ENCODE measurements at regions not wholly inside any gene's neighbourhood (a gene's known extent, or its start where the extent isn't known, plus 50 kb on each side); places are given as distances from the start of the nearest gene placed in this dataset.
A peak's percentile ranks its signal among the peaks of the same experiment; 100 is the strongest.

DNA sequence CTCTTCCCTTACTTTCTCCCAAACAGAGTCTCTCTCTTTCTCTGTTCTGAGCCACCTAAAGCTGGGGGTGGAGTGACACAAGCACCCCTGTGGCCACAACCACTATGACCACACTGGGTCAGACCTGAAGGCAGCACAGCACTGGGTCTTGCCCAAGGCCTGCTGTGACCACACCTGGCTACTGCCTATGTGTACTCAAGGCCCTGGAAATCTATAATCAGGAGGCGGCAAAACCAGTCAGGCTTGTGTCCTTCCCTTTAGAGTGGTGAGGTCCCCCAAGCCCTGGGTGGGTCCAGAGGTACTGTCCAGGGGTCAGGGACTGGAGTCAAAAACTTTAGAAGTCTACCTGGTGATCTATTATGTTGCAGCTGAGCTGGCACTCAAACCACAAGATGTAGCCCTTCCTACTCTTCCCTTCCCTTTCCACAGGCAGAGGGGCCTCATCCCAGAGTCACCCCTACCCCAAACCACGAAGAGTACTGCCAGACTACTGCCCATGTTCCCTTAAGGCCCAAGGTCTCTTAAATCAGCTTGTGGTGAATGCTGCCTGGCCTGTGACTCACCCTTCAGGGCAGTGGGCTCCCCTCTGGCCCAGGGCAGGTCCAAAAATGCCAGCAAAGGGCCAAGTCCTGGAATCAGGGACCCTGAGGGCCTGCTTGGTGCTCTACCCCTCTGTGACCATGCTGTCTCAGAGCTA, 179.8 kb upstream of the DYRK2 start:
- Mint-ChIP-seq H3K27me3 (ENCODE audit: low read depth, poor library complexity) (peaks cover under 1% of the 10 kb centered on the region), H3K27ac (no peak overlapping the region), H3K4me3 (no peak overlapping the region), H3K4me1 (peaks cover 15% of the 10 kb centered on the region), H3K36me3 (ENCODE audit: low read depth) (peaks cover 6% of the 10 kb centered on the region), H3K9me3 (peaks cover 34% of the 10 kb centered on the region)
- TF ChIP-seq, protein P1, sequence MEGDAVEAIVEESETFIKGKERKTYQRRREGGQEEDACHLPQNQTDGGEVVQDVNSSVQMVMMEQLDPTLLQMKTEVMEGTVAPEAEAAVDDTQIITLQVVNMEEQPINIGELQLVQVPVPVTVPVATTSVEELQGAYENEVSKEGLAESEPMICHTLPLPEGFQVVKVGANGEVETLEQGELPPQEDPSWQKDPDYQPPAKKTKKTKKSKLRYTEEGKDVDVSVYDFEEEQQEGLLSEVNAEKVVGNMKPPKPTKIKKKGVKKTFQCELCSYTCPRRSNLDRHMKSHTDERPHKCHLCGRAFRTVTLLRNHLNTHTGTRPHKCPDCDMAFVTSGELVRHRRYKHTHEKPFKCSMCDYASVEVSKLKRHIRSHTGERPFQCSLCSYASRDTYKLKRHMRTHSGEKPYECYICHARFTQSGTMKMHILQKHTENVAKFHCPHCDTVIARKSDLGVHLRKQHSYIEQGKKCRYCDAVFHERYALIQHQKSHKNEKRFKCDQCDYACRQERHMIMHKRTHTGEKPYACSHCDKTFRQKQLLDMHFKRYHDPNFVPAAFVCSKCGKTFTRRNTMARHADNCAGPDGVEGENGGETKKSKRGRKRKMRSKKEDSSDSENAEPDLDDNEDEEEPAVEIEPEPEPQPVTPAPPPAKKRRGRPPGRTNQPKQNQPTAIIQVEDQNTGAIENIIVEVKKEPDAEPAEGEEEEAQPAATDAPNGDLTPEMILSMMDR (IDR thresholded peaks at IDR 0.05): no peak
- DNase-seq: no peak

DNA sequence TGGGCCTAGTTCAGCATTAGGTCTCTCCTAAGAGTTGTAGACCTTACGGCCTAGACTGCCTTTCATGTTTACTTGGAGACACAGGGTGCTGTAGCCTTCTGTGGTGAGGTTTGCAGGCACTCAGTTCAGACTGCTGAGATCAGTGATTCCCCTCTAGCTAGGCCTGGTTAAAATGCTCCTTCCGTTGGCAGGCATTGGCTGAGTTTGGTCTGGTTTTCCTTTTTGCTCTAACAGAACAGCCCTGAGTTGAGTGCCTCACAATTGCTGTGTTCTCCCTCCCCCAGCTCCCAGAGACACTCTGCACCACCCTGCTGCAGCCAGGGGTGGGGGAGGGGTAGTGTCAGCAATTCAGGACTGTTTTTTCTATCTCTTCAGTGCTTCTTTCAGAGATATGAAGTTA, 178.9 kb upstream of the DYRK2 start:
- no peaks in the 10 kb centered on the region for H3K27me3 Mint-ChIP-seq (ENCODE audit: low read depth, poor library complexity)
- peaks cover 34% of the 10 kb centered on the region for H3K9me3 Mint-ChIP-seq
- H3K36me3 Mint-ChIP-seq (ENCODE audit: low read depth): peaks cover 6% of the 10 kb centered on the region
- H3K27ac Mint-ChIP-seq: no peak overlapping the region
- peaks cover 18% of the 10 kb centered on the region for H3K4me1 Mint-ChIP-seq
- no peak overlapping the region for H3K4me3 Mint-ChIP-seq
- DNase-seq: peak; percentile 48
- TF ChIP-seq, protein P1 (IDR thresholded peaks at IDR 0.05): no peak

DNA sequence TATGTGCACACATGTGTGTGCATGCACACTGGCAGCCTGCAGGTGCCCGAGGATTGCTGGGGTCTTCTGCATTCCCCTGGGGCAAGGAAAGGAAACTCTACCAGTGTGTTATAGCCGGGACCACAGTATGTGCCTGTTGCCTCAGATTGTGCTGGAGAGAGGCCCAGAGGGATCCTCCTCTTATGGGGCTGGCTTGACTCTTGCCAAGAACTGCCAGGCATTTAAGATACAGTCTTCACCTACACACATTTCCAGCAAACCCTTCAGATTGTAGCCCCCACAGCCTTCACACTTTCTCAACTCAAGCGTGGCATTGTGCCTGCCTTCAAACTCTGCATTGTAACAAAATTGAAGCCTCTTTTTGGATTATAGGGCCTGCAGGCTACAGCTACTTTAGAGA, 176.7 kb upstream of the DYRK2 start:
- Mint-ChIP-seq H3K27ac (no peak overlapping the region), H3K9me3 (peaks cover 20% of the 10 kb centered on the region), H3K4me3 (no peak overlapping the region), H3K4me1 (peaks cover 19% of the 10 kb centered on the region), H3K27me3 (ENCODE audit: low read depth, poor library complexity) (no peaks in the 10 kb centered on the region), H3K36me3 (ENCODE audit: low read depth) (peaks cover 6% of the 10 kb centered on the region)
- TF ChIP-seq, protein P1 (IDR thresholded peaks at IDR 0.05): no peak
- DNase-seq: no peak

DNA sequence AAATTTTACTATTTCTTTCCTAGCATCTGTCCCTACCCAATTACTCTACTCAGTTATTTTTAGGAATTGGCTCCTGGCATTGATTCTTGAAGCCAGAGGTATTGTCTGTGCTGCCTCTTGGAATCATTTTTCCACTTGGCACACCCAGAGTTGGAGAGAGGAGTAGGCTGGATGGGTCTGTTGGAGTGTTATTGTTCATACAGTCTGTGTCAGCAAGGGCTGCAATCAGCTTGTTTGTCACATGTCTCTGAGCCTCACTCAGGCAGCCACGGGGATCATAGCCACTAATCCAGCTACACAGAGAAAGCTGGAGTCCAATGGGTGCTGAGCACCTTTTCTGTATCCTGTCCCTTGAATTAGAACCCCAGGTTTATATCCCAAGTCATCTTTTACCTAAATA, 176.0 kb upstream of the DYRK2 start:
- peaks cover 2% of the 10 kb centered on the region for H3K36me3 Mint-ChIP-seq (ENCODE audit: low read depth)
- no peak overlapping the region for H3K4me3 Mint-ChIP-seq
- DNase-seq: no peak
- H3K27me3 Mint-ChIP-seq (ENCODE audit: low read depth, poor library complexity): no peaks in the 10 kb centered on the region
- peaks cover 20% of the 10 kb centered on the region for H3K4me1 Mint-ChIP-seq
- H3K9me3 Mint-ChIP-seq: peaks cover 13% of the 10 kb centered on the region
- TF ChIP-seq, protein P1 (IDR thresholded peaks at IDR 0.05): no peak
- no peak overlapping the region for H3K27ac Mint-ChIP-seq

DNA sequence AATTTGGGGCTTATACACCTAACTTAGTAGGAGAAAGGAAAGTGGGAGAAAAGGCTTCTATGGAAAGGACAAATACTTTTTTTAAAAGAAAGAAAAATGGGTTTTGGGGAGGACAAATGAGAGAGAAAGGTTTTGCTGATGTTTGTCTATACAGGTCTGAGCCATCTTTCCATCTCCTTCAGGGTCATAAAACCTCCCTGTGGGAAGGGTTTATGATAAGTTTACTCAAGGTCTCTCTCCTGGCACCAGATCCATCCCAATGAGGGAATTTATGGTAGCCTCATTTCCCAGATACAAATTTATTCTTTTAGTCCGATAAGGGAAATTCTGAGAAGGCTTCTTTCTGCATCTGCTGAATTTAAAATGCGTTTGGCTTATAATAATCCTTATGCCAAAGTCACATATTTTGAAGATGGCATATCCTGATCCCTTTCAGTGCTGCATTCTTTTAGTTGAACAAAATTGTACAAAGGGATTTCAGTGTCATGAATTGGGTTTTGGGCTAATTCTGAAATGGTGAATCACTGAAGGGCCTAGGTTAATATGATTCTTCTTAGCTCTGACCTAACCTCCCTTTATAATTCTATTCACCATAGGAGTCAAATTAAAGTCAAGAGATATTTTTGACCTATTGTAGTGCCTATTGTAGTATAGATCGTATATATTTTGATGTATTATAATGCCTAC, 173.5 kb upstream of the DYRK2 start:
- no peaks in the 10 kb centered on the region for H3K36me3 Mint-ChIP-seq (ENCODE audit: low read depth)
- no peak overlapping the region for H3K27ac Mint-ChIP-seq
- H3K4me3 Mint-ChIP-seq: no peak overlapping the region
- TF ChIP-seq, protein P1 (IDR thresholded peaks at IDR 0.05): no peak
- peaks cover 22% of the 10 kb centered on the region for H3K4me1 Mint-ChIP-seq
- H3K27me3 Mint-ChIP-seq (ENCODE audit: low read depth, poor library complexity): no peaks in the 10 kb centered on the region
- no peak for DNase-seq
- H3K9me3 Mint-ChIP-seq: no peaks in the 10 kb centered on the region

DNA sequence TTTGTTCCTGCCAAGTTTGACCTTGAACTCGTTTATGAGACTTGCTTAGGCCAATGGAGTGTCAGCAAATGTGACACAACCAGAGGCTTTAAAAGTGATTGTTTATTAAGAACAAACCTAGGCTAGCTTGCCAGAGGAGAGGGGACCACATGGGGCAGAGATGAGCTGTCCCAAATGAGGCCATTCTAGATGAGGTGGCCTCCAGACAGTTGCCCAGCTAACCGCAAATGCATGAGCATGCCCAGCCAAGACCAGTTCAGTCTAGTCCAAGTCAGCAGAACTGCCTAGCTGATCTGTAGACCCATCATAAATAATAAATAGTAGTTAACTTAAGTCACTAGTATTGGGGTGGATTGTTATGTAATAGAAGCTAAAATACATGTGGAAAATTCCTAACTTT, 172.8 kb upstream of the DYRK2 start:
- TF ChIP-seq, protein P1 (IDR thresholded peaks at IDR 0.05): no peak
- Mint-ChIP-seq H3K9me3 (no peaks in the 10 kb centered on the region), H3K27ac (no peak overlapping the region), H3K4me1 (peaks cover 22% of the 10 kb centered on the region), H3K36me3 (ENCODE audit: low read depth) (no peaks in the 10 kb centered on the region), H3K27me3 (ENCODE audit: low read depth, poor library complexity) (no peaks in the 10 kb centered on the region), H3K4me3 (no peak overlapping the region)
- no peak for DNase-seq

All from nephron progenitor cell (in vitro differentiated cells).